Panc1 (cell line): ENCODE measurements at regions not wholly inside any gene's neighbourhood (a gene's known extent, or its start where the extent isn't known, plus 50 kb on each side); places are given as distances from the start of the nearest gene placed in this dataset.
"Not testable (repeated sequence)": the region's sequence is repeated elsewhere in the genome, so short reads cannot be mapped to it uniquely, and the experiment has no call there.

Source experiments
- ATAC-seq: fragments of 200-7000 bp; cut with Tn5 transposase; 2 replicates; pipeline ENCODE4 v1.9.1; 2020; ENCODE audit warnings: mild to moderate bottlenecking, moderate library complexity
- BruUV-seq: library from RNA; stranded (reverse); fragments of 400-500 nt; replicated peaks from 2 replicates; lab custom pipeline; 2021; lab: Mats Ljungman, UMichigan
- CTCF ChIA-PET: fragments of 300-600 bp; sonication (Branson Sonifier 250); formaldehyde crosslinking; loops from one replicate; lab custom pipeline; 2022; ENCODE audit warnings: antibody characterized with exemption; lab: Charles Lee
- POLR2A ChIA-PET: fragments of 300-600 bp; sonication (Branson Sonifier 250); formaldehyde crosslinking; loops from one replicate; lab custom pipeline; 2022; ENCODE audit warnings: antibody characterized with exemption; lab: Charles Lee
- DNase-seq: peaks from one replicate; pipeline ENCODE4 v3.0.0-alpha.2; 2010; ENCODE audit warnings: low read depth, low spot score
- H3K27ac ChIP-seq: 2 replicates; pipeline ENCODE4 v1.5.1; 2011; ENCODE audit warnings: mild to moderate bottlenecking, low read length, inconsistent platforms
- H3K27me3 ChIP-seq: fragments of 200-500 bp; sonication (Bioruptor generic); 2 replicates; pipeline ENCODE4 v1.6.0; 2014; ENCODE audit warnings: low read length, inconsistent platforms; ENCODE audit not compliant: control insufficient read depth, insufficient read depth
- H3K36me3 ChIP-seq: fragments of 200-500 bp; sonication (Bioruptor generic); 2 replicates; pipeline ENCODE4 v1.5.1; 2014; ENCODE audit warnings: inconsistent platforms, mild to moderate bottlenecking, low read length, moderate library complexity; ENCODE audit not compliant: control insufficient read depth, insufficient read depth
- H3K4me1 ChIP-seq: 2 replicates; pipeline ENCODE4 v1.5.1; 2011; ENCODE audit warnings: inconsistent platforms, mild to moderate bottlenecking, low read length, moderate library complexity; ENCODE audit not compliant: control insufficient read depth, insufficient read depth
- H3K4me3 ChIP-seq, 2 experiments: 2 replicates each; pipeline ENCODE4 v1.5.1; 2011 to 2012; ENCODE audit warnings: low read depth in 2 of 2, low read length in 2 of 2, mild to moderate bottlenecking in 2 of 2, inconsistent platforms in 1 of 2, moderate library complexity in 1 of 2
- H3K9me3 ChIP-seq: fragments of 200-500 bp; sonication (Bioruptor generic); 2 replicates; pipeline ENCODE4 v1.5.1; 2014; ENCODE audit warnings: low read depth, mild to moderate bottlenecking, inconsistent platforms, low read length, moderate library complexity; ENCODE audit not compliant: control insufficient read depth, insufficient read depth
- POLR2AphosphoS5 ChIP-seq: IDR thresholded peaks from 2 replicates; pipeline ENCODE4 v1.6.1; 2012; ENCODE audit warnings: mild to moderate bottlenecking, low read depth, low read length, moderate library complexity
- SIN3A ChIP-seq: IDR thresholded peaks from 2 replicates; pipeline ENCODE4 v1.6.1; 2012; ENCODE audit warnings: low read depth, mild to moderate bottlenecking, low read length, moderate library complexity, borderline replicate concordance; ENCODE audit not compliant: insufficient read depth
- TCF7L2 ChIP-seq: IDR thresholded peaks from 2 replicates; pipeline ENCODE4 v1.6.1; 2011; ENCODE audit warnings: mild to moderate bottlenecking, low read depth, low read length, inconsistent platforms
- in situ Hi-C: cut with HindIII; loops from 2 replicates; pipeline ENCODE4 v1.10.0; 2016; ENCODE audit warnings: low sequenced_read_pairs, low pct_unique_long_range_greater_than_20kb
- intact Hi-C: fragments of 100-400 bp; cut with micrococcal nuclease; formaldehyde crosslinking; loops from one replicate; pipeline ENCODE4 v1.10.0; 2022; ENCODE audit not compliant: unreplicated experiment
- TF ChIP-seq, protein P1 (sequence below), 2 experiments: IDR thresholded peaks; 2 replicates each; pipeline ENCODE4 v1.6.1; 2011 to 2012; ENCODE audit warnings: low read depth in 2 of 2, control low read depth in 1 of 2, low read length in 1 of 2, mild to moderate bottlenecking in 1 of 2, moderate library complexity in 1 of 2; ENCODE audit not compliant: insufficient read depth in 1 of 2
- TF ChIP-seq, protein P2 (sequence below): fragments of 450-650 bp; IDR thresholded peaks from 2 replicates; pipeline ENCODE4 v1.5.1; 2017; ENCODE audit warnings: mild to moderate bottlenecking

GRCh38 chr14:89507521-89507920 is 90.5 kb upstream of the FOXN3 start:
- H3K27ac ChIP-seq, result no peak overlapping the region
- in situ Hi-C loops (no loop called here), intact Hi-C loops (no loop called here)
- H3K27me3 ChIP-seq, result no peaks in the 10 kb centered on the region
- peak; percentile 47 for DNase-seq
- H3K9me3 ChIP-seq, result no peaks in the 10 kb centered on the region
- CTCF ChIA-PET, result no interaction called here
- no peaks in the 10 kb centered on the region for H3K36me3 ChIP-seq
- no TSS peak for BruUV-seq
- POLR2A ChIA-PET, result no interaction called here
- TF ChIP-seq, protein P1, sequence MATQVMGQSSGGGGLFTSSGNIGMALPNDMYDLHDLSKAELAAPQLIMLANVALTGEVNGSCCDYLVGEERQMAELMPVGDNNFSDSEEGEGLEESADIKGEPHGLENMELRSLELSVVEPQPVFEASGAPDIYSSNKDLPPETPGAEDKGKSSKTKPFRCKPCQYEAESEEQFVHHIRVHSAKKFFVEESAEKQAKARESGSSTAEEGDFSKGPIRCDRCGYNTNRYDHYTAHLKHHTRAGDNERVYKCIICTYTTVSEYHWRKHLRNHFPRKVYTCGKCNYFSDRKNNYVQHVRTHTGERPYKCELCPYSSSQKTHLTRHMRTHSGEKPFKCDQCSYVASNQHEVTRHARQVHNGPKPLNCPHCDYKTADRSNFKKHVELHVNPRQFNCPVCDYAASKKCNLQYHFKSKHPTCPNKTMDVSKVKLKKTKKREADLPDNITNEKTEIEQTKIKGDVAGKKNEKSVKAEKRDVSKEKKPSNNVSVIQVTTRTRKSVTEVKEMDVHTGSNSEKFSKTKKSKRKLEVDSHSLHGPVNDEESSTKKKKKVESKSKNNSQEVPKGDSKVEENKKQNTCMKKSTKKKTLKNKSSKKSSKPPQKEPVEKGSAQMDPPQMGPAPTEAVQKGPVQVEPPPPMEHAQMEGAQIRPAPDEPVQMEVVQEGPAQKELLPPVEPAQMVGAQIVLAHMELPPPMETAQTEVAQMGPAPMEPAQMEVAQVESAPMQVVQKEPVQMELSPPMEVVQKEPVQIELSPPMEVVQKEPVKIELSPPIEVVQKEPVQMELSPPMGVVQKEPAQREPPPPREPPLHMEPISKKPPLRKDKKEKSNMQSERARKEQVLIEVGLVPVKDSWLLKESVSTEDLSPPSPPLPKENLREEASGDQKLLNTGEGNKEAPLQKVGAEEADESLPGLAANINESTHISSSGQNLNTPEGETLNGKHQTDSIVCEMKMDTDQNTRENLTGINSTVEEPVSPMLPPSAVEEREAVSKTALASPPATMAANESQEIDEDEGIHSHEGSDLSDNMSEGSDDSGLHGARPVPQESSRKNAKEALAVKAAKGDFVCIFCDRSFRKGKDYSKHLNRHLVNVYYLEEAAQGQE (IDR thresholded peaks at IDR 0.05; ENCODE audit: insufficient read depth in 1 of 2, low read depth in 2 of 2, low read length in 1 of 2), result no peak
- TF ChIP-seq SIN3A (no peak), TCF7L2 (no peak), POLR2AphosphoS5 (no peak)
- TF ChIP-seq, protein P2, sequence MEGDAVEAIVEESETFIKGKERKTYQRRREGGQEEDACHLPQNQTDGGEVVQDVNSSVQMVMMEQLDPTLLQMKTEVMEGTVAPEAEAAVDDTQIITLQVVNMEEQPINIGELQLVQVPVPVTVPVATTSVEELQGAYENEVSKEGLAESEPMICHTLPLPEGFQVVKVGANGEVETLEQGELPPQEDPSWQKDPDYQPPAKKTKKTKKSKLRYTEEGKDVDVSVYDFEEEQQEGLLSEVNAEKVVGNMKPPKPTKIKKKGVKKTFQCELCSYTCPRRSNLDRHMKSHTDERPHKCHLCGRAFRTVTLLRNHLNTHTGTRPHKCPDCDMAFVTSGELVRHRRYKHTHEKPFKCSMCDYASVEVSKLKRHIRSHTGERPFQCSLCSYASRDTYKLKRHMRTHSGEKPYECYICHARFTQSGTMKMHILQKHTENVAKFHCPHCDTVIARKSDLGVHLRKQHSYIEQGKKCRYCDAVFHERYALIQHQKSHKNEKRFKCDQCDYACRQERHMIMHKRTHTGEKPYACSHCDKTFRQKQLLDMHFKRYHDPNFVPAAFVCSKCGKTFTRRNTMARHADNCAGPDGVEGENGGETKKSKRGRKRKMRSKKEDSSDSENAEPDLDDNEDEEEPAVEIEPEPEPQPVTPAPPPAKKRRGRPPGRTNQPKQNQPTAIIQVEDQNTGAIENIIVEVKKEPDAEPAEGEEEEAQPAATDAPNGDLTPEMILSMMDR, result no peak
- no peaks in the 10 kb centered on the region for H3K4me1 ChIP-seq
- ATAC-seq, result peak; percentile 68
- H3K4me3 ChIP-seq, result no peak overlapping the region

DNA sequence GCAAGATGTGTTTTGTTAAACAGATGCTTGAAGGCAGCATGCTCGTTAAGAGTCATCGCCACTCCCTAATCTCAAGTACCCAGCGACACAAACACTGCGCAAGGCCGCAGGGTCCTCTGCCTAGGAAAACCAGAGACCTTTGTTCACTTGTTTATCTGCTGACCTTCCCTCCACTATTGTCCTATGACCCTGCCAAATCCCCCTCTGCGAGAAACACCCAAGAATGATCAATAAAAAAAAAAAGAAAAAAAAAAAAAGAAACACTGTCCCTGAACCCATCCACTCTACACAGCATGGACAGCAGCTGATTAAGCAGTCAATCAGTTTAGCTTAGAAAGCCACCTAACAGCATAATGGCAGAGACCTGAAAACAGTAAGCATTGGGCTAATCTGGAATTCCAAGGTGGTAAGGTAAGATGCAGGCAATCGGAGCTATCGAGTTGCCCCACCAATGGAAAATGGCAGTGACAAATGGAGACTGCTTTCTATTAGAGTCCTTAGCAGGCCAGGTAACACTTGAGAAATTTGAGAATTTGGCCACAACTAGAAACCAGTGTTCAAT is 89.9 kb upstream of the FOXN3 start:
- BruUV-seq, POLR2A ChIA-PET, intact Hi-C loops, H3K4me1 ChIP-seq, H3K4me3 ChIP-seq, H3K27ac ChIP-seq, DNase-seq, CTCF ChIA-PET, H3K9me3 ChIP-seq, H3K27me3 ChIP-seq, H3K36me3 ChIP-seq, in situ Hi-C loops, ATAC-seq: not testable (repeated sequence)

DNA sequence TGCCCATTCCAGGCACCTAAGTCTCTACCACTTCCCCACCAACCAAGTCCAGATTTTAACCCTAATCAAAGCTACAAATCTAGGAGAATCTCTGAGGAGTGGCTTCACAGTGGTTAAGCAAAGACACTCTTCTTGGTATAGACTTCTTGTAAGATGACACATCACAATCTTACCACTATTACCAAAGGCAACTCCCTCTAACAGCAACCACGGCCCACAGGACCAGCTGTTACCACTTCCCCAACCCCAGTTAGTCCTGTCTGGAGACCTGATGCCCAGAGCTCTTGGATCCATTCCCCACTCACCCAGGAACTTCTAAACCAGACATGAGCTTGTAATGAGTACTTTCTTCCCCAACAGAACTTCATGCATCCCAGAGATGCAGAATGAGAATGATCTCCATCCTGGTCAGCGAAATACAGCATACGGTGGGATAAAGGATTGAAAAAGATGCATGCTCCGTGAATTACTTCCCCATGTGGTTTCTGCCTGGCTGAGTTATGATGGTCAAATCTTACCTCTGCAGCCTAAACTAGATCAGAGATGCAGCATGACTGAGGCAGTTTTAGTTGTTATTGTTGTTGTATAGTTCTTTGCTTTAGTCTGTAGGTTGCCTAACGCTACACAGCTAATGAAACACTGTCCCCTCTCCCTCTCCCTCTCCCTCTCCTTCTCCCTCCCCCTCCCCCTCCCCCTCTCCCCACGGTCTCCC is 87.7 kb upstream of the FOXN3 start:
- DNase-seq, result no peak
- CTCF ChIA-PET, result no interaction called here
- Histone ChIP-seq H3K4me3 (no peak overlapping the region), H3K36me3 (no peaks in the 10 kb centered on the region), H3K4me1 (no peaks in the 10 kb centered on the region), H3K27me3 (no peaks in the 10 kb centered on the region), H3K27ac (no peak overlapping the region), H3K9me3 (no peaks in the 10 kb centered on the region)
- POLR2A ChIA-PET, result no interaction called here
- in situ Hi-C loops (no loop called here), intact Hi-C loops (no loop called here)
- TF ChIP-seq, protein P2, result no peak
- TF ChIP-seq TCF7L2, result no peak
- TF ChIP-seq, protein P1 (IDR thresholded peaks at IDR 0.05; ENCODE audit: insufficient read depth in 1 of 2, low read depth in 2 of 2, low read length in 1 of 2), result no peak
- no peak for TF ChIP-seq SIN3A
- no peak for TF ChIP-seq POLR2AphosphoS5
- ATAC-seq, result no peak
- no TSS peak for BruUV-seq
